ENCODE measurements at regions not wholly inside any gene's neighbourhood (a gene's known extent, or its start where the extent isn't known, plus 50 kb on each side); places are given as distances from the start of the nearest gene placed in this dataset.

GRCh38 chr11:81026032-81026431, 1585.2 kb upstream of the TENM4 start:
- H3K4me3 ChIP-seq (ENCODE audit: control insufficient read depth, low read depth, low read length) = no peak overlapping the region
- no peak for TF ChIP-seq CTCF (conservative IDR thresholded peaks at IDR 0.05; ENCODE audit: control insufficient read depth, insufficient read depth, low read depth, low read length)
- no peak for DNase-seq (ENCODE audit: low read depth)

GRCh38 chr11:81022057-81022456, 1581.2 kb upstream of the TENM4 start:
- H3K4me3 ChIP-seq (ENCODE audit: control insufficient read depth, low read depth, low read length) = no peak overlapping the region
- TF ChIP-seq CTCF (conservative IDR thresholded peaks at IDR 0.05; ENCODE audit: control insufficient read depth, insufficient read depth, low read depth, low read length) = no peak
- no peak for DNase-seq (ENCODE audit: low read depth)

- TF ChIP-seq CTCF (conservative IDR thresholded peaks at IDR 0.05; ENCODE audit: control insufficient read depth, insufficient read depth, low read depth, low read length) = no peak
- no peak for DNase-seq (ENCODE audit: low read depth)
- H3K4me3 ChIP-seq (ENCODE audit: control insufficient read depth, low read depth, low read length) = no peak overlapping the region
These were observed 1569.8 kb upstream of the TENM4 start for GRCh38 chr11:81010631-81011030.

- no peak for TF ChIP-seq CTCF (conservative IDR thresholded peaks at IDR 0.05; ENCODE audit: control insufficient read depth, insufficient read depth, low read depth, low read length)
- H3K4me3 ChIP-seq (ENCODE audit: control insufficient read depth, low read depth, low read length) = no peak overlapping the region
- peak; percentile 48 for DNase-seq (ENCODE audit: low read depth)
These were observed 1566.2 kb upstream of the TENM4 start for GRCh38 chr11:81007046-81007445.

- DNase-seq (ENCODE audit: low read depth) = peak; percentile 92
- no peak for TF ChIP-seq CTCF (conservative IDR thresholded peaks at IDR 0.05; ENCODE audit: control insufficient read depth, insufficient read depth, low read depth, low read length)
These were observed 1564.8 kb upstream of the TENM4 start for GRCh38 chr11:81005595-81005994.

GRCh38 chr11:81004576-81004975, 1563.7 kb upstream of the TENM4 start:
- no peak overlapping the region for H3K4me3 ChIP-seq (ENCODE audit: control insufficient read depth, low read depth, low read length)
- TF ChIP-seq CTCF (conservative IDR thresholded peaks at IDR 0.05; ENCODE audit: control insufficient read depth, insufficient read depth, low read depth, low read length) = no peak
- no peak for DNase-seq (ENCODE audit: low read depth)

More at GRCh38 chr11:81005595-81005994, 1564.8 kb upstream of the TENM4 start:
- no peak overlapping the region for H3K4me3 ChIP-seq (ENCODE audit: control insufficient read depth, low read depth, low read length)

- no peak for TF ChIP-seq CTCF (conservative IDR thresholded peaks at IDR 0.05; ENCODE audit: control insufficient read depth, insufficient read depth, low read depth, low read length)
- no peak overlapping the region for H3K4me3 ChIP-seq (ENCODE audit: control insufficient read depth, low read depth, low read length)
- no peak for DNase-seq (ENCODE audit: low read depth)
These were observed 1561.5 kb upstream of the TENM4 start for GRCh38 chr11:81002374-81002773.

Data from fibroblast of mammary gland (primary cell).